Gastroesophageal sphincter (tissue), 3 donors: ENCODE measurements at regions not wholly inside any gene's neighbourhood (a gene's known extent, or its start where the extent isn't known, plus 50 kb on each side); places are given as distances from the start of the nearest gene placed in this dataset.

Source experiments
- CTCF ChIP-seq, 4 experiments: fragments of 200-600 bp in 2 of 4; fragments of 450-650 bp in 2 of 4; sonication (generic) in 1 of 4; IDR thresholded peaks; one replicate each; pipeline ENCODE4 v1.5.1; 2017 to 2019; ENCODE audit warnings: antibody characterized with exemption in 4 of 4, mild to moderate bottlenecking in 2 of 4, moderate library complexity in 2 of 4
- EP300 ChIP-seq: sonication (generic); formaldehyde crosslinking; IDR thresholded peaks from one replicate; pipeline ENCODE4 v1.6.1; 2017; ENCODE audit warnings: antibody characterized with exemption, mild to moderate bottlenecking
- POLR2A ChIP-seq, 2 donors: fragments of 450-650 bp; IDR thresholded peaks; one replicate each; pipeline ENCODE4 v1.6.1; 2017; ENCODE audit warnings: antibody characterized with exemption in 2 of 2, mild to moderate bottlenecking in 2 of 2, moderate library complexity in 1 of 2

- TF ChIP-seq CTCF (IDR thresholded peaks at IDR 0.05): no peak
- TF ChIP-seq POLR2A (IDR thresholded peaks at IDR 0.05): no peak
- TF ChIP-seq EP300: no peak
Measured at GRCh38 chr4:17030543-17030942, 132.1 kb upstream of the LDB2 start.
